ENCODE measurements at regions not wholly inside any gene's neighbourhood (a gene's known extent, or its start where the extent isn't known, plus 50 kb on each side); places are given as distances from the start of the nearest gene placed in this dataset.
"Not testable (repeated sequence)": the region's sequence is repeated elsewhere in the genome, so short reads cannot be mapped to it uniquely, and the experiment has no call there.

- no peak for DNase-seq
Observed at GRCh38 chr16:13557418-13557817, 362.5 kb upstream of the ERCC4 start.

DNA sequence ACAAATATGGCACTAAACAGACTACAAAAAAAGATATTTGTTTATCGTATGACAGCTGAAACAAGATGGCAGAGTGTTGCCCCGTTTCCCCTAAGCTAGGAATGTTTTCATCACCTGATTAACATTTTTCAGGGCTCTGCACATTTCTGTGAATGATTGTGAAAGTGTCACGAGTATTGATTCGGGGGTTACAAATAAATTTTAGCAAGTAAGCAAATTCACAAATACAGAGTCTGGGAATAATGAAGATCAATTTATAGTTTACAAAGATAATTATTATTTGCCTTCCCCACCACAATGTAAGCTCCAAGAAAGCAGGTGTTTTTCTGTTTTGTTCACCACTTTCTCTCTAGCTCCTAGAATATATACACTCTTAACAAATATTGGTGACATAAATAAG is 361.2 kb upstream of the ERCC4 start:
- DNase-seq = no peak

DNA sequence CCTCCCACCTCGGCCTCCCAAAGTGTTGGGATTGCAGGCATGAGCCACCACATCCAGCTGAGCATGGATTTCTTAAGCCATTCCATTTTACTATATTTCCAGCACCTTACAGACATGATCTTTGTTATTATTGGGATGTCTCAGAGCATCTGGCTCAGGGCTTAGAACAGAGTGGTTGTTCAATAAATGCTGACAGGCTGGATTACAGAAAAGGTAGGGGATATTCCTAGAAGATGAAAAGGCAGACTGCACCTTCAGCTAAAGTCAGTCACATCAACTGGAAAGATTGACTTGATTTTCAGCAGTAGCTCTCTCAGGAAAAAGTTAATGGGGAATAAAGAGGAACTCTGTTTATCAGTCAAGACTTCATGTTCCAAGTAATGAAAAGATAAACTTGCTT is 360.3 kb upstream of the ERCC4 start:
- DNase-seq = no peak

GRCh38 chr16:13560151-13560550 is 359.8 kb upstream of the ERCC4 start:
- DNase-seq = no peak

GRCh38 chr16:13561291-13562070 is 358.5 kb upstream of the ERCC4 start:
- no peak for DNase-seq

DNA sequence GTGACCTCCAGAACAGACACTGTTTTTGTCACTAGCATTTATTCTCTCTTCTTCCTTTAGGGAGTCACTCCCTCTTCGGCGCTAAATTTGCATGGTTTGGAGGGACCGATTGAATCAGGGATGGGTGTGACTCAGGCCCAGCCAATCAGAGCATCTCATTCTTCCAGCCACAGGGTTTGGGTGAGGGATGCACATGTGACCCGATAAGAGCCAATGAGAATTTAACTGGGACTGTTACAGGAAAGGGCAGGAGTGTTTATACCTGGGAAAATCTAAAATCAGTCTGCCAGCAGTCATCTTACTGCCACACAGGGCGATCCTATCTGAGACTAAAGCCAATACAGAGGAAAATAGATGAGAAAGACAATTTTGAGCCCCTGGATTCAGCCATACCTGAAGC is 351.2 kb upstream of the ERCC4 start:
- no peak for DNase-seq

DNA sequence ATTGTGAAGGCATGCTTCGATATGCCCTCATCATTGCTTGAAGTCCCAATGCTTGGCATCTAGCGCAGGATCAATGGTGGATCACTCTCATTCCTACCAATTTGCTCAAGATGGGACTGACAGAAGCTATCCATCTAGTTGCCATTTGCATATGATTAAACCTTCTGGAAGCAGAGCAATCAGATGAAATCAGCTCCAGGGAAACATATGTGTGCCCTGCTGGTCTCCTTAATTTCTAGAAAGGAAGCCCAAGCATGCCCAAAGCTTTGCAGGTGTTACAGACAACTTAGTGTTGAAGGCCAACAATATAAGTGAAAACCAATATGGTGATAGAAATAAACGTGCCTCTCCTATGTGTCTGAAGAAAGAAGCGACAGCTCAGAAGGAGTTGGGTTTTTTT is 350.0 kb upstream of the ERCC4 start:
- no peak for DNase-seq

DNA sequence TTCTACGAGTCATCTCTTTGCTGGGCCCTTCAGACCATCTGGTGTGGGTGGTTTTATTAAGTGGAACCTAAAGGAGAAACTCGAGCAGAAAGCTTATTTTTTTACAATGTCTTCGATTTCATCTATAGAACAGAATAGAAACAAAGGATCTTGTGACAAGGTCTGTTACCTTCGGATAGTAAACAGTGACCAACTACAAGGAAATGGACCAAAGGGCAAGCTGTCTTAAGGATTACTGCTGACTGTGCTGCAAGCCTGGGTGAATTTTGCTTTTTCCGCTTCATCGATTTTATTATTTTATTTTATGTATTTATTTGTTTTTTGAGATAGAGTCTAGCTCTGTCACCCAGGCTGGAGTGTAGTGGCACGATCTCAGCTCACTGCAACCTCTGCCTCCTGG is 348.9 kb upstream of the ERCC4 start:
- no peak for DNase-seq

- DNase-seq = no peak
Observed at GRCh38 chr16:13573903-13574302, 346.1 kb upstream of the ERCC4 start.

- no peak for DNase-seq
Observed at GRCh38 chr16:13586051-13586450, 333.9 kb upstream of the ERCC4 start.

- DNase-seq = no peak
Observed at GRCh38 chr16:13587181-13587580, 332.8 kb upstream of the ERCC4 start.

DNA sequence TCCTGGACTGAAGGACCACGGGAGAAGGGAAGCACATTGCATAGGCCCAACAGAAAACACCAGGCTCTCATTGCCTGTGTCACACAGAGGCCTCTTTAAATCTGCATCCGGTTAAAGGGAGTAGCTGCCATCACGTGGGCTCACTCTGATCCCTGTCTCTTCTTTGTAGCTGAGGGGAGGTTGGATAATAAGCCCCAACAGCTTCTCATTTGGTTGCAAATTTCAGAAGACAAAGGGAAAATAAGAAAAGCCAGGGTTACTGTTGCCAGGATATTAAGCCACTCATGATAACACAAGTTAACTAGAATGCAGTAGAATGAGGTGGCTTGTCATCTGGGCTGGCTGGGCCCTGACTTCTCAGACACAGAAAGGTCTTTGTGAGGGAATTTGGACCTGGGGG is 325.1 kb upstream of the ERCC4 start:
- DNase-seq = no peak

DNA sequence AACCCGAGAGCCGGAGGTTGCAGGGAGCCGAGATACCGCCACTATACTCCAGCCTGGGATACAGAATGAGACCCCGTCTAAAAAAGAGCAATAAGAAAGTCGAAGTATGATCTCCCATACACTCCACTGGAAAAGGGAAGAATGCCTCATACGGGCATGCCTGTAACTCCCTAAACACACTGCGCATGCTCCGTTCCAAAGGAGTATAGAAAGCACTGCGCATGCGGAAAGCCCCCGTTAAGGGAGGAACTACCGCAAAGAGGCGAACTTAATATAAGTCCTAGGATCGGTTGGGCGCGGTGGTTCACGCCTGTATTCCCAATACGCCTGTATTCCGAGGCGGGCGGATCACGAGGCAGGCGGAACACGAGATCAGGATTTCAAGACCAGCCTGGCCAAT is 313.1 kb upstream of the ERCC4 start:
- DNase-seq = no peak

GRCh38 chr16:13607289-13607688 is 312.7 kb upstream of the ERCC4 start:
- DNase-seq = no peak

- DNase-seq = no peak
Observed at GRCh38 chr16:13611596-13611995, 308.4 kb upstream of the ERCC4 start.

GRCh38 chr16:13612623-13613022 is 307.3 kb upstream of the ERCC4 start:
- no peak for DNase-seq

DNA sequence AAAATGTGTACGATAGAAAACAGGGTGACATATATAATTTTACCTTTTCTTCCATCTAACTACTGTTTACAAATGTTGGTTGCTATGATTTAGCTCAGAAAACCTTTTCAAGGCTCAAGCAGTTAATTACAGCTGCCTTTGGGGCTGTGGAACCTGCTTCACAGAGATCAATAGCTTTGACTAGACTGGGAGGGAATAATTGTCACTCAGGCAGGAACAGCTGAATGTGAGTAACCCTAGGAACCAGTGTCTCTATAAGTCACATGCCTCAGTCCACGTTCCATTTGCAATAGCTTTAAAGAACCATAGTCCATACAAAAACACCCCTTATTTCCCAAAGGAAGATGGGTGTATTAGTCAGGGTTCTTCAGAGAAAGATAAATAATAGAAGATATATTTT is 306.8 kb upstream of the ERCC4 start:
- no peak for DNase-seq

- no peak for DNase-seq
Observed at GRCh38 chr16:13621639-13622038, 298.3 kb upstream of the ERCC4 start.

DNA sequence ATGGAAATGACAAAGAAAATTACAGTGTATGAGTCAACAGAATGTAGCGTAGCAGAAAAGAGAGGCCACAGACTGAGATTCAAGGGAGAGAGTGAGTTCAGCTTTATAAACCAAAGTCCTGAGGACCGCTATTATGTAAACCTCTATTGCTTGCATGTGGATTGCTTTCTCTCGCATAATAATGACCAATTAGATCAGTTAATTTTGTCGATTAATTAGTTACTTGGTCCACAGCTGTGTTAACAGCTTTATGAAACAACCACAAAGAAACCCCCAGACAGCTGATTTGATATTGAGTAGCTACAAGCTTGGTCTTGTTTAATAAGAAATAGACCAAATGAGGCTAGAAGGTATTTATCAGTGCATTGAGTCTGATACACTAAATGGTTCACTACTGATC is 291.8 kb upstream of the ERCC4 start:
- no peak for DNase-seq

- DNase-seq = no peak
Observed at GRCh38 chr16:13629704-13630103, 290.2 kb upstream of the ERCC4 start.

GRCh38 chr16:13630374-13630773 is 289.6 kb upstream of the ERCC4 start:
- no peak for DNase-seq

DNA sequence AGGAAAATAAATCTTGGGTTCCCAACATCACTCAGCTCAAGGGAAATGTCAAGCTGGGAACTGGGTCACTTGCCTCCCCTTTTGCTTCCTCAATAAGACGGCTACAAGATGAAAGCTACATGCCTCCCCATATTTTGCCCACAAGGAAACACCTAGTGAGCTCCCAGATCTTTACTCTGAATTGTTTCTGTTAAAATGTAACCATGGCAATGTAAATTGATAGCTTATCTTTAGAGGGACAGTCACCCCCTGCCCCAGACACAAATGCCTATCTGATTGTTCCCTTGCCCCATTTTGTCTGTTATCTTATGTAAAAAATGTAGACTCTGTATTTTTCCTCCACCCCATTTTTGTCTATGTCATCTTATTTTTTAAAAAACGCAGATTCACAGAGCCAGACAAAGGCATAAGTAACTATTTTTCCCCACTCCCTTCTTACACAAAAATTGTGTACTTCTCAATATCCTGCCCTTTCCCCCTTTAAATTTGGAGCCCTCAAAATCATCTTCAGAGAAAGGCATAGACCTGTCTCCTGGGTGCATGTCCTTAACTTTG is 288.7 kb upstream of the ERCC4 start:
- DNase-seq = no peak

- DNase-seq = no peak
Observed at GRCh38 chr16:13631916-13632315, 288.0 kb upstream of the ERCC4 start.

GRCh38 chr16:13632504-13632903 is 287.4 kb upstream of the ERCC4 start:
- not testable (repeated sequence) for DNase-seq

- no peak for DNase-seq
Observed at GRCh38 chr16:13633391-13633861, 286.5 kb upstream of the ERCC4 start.

Data from activated naive CD4-positive, alpha-beta T cell (primary cell).